ENCODE measurements at regions not wholly inside any gene's neighbourhood (a gene's known extent, or its start where the extent isn't known, plus 50 kb on each side); places are given as distances from the start of the nearest gene placed in this dataset.

- Histone ChIP-seq H3K9me3 (no peaks in the 10 kb centered on the region), H2AFZ (ENCODE audit: low read depth) (peak overlapping the region; percentile 11; the same call in 1 of the 2 replicates), H3K79me2 (ENCODE audit: insufficient read depth) (no peaks in the 10 kb centered on the region), H4K20me1 (ENCODE audit: insufficient read depth) (no peaks in the 10 kb centered on the region), H3K36me3 (replicated peaks in 1 of 2; ENCODE audit: control insufficient read depth in 1 of 2, insufficient read depth in 2 of 2, low read length in 1 of 2) (no peaks in the 10 kb centered on the region), H3F3A (replicated peaks; ENCODE audit: insufficient read depth) (peaks cover 11% of the 10 kb centered on the region), H3K27me3 (ENCODE audit: insufficient read depth) (no peaks in the 10 kb centered on the region), H3K9ac (peak overlapping the region; percentile 6; the same call in 1 of the 2 replicates), H3K27ac (ENCODE audit: low read depth in 2 of 2, low read length in 1 of 2) (peak overlapping the region; percentile 14 to 76; a peak in 3 of 4 replicates), H3K4me1 (ENCODE audit: control insufficient read depth in 1 of 2, insufficient read depth in 2 of 2, low read depth in 1 of 2, low read length in 1 of 2) (peaks cover 0 to 5% of the 10 kb centered on the region in 2 experiments; a peak in 2 of 4 replicates), H3K9me2 (no peaks in the 10 kb centered on the region), H3K4me2 (peak overlapping the region; percentile 32; the same call in 1 of the 2 replicates), H3K4me3 (ENCODE audit: low read depth in 2 of 2, low read length in 1 of 2) (no peak overlapping the region)
- no peak for DNase-seq
- ChIA-PET CTCF (no interaction called here), POLR2A (no interaction called here)
- 17% methylated on average over 13 of the region's 14 CpGs for WGBS (ENCODE audit: low lambda C conversion rate)
- peak; percentile 83 for TF ChIP-seq TCF12 (IDR thresholded peaks at IDR 0.05)
- no peak; the same call in 1 of the 2 replicates for TF ChIP-seq YY1 (IDR thresholded peaks at IDR 0.05; ENCODE audit: low read depth)
- no peak for TF ChIP-seq IRF3 (IDR thresholded peaks at IDR 0.05; ENCODE audit: low read depth, low read length)
- TF ChIP-seq PBX3 (IDR thresholded peaks at IDR 0.05), result peak; percentile 85
- TF ChIP-seq ZBTB33 (IDR thresholded peaks at IDR 0.05; ENCODE audit: borderline replicate concordance, low read depth), result peak; percentile 40; the same call in 1 of the 2 replicates
- TF ChIP-seq NRF1 (IDR thresholded peaks at IDR 0.05; ENCODE audit: low read depth, low read length), result no peak
- TF ChIP-seq CHD2 (IDR thresholded peaks at IDR 0.05; ENCODE audit: low read length, partially characterized antibody), result no peak
- no peak for TF ChIP-seq RAD21 (IDR thresholded peaks at IDR 0.05; ENCODE audit: low read length)
- TF ChIP-seq FOSL2 (IDR thresholded peaks at IDR 0.05; ENCODE audit: borderline replicate concordance, low read depth), result peak; percentile 98
- no peak for TF ChIP-seq RFX5 (IDR thresholded peaks at IDR 0.05; ENCODE audit: low read length)
- TF ChIP-seq FOXJ3 (CRISPR knock-in tag; IDR thresholded peaks at IDR 0.05), result no peak
- 0 out of 2 replicates have a peak, but pooled peaks have one; percentile 15 for TF ChIP-seq SMC3 (IDR thresholded peaks at IDR 0.05; ENCODE audit: low read depth, low read length)
- TF ChIP-seq JUND (IDR thresholded peaks at IDR 0.05), result peak; percentile 92
- no peak for TF ChIP-seq MEF2A (IDR thresholded peaks at IDR 0.05; ENCODE audit: borderline replicate concordance, low read depth)
- no peak for TF ChIP-seq FOXM1 (IDR thresholded peaks at IDR 0.05; ENCODE audit: low read depth)
- peak; percentile 71; the same call in 1 of the 2 replicates for TF ChIP-seq REST (IDR thresholded peaks at IDR 0.05; ENCODE audit: low read depth, low read length)
- no peak for TF ChIP-seq GABPA (IDR thresholded peaks at IDR 0.05; ENCODE audit: low read depth)
- peak; percentile 33 for TF ChIP-seq CTCF (IDR thresholded peaks at IDR 0.05)
- no peak for TF ChIP-seq RCOR1 (IDR thresholded peaks at IDR 0.05; ENCODE audit: low read length)
- TF ChIP-seq NFIC (IDR thresholded peaks at IDR 0.05; ENCODE audit: borderline replicate concordance), result peak; percentile 72
- peak; percentile 40; the same call in 1 of the 2 replicates for TF ChIP-seq USF1 (IDR thresholded peaks at IDR 0.05; ENCODE audit: borderline replicate concordance, low read depth)
- TF ChIP-seq ELF1 (IDR thresholded peaks at IDR 0.05), result no peak
- no peak for TF ChIP-seq MXI1 (IDR thresholded peaks at IDR 0.05; ENCODE audit: low read depth, low read length)
- TF ChIP-seq POLR2AphosphoS5 (IDR thresholded peaks at IDR 0.05; ENCODE audit: low read depth, low read length), result no peak
Observed at GRCh38 chr6:169070506-169071176, 183.0 kb downstream of the THBS2 start.
